Ammon's horn (tissue), 1 donor: ENCODE measurements at regions not wholly inside any gene's neighbourhood (a gene's known extent, or its start where the extent isn't known, plus 50 kb on each side); places are given as distances from the start of the nearest gene placed in this dataset.

Experiments
- DNase-seq: peaks from one replicate; pipeline ENCODE4 v3.0.0-alpha.2; 2016; ENCODE audit warnings: low spot score

- DNase-seq: no peak
Measured at GRCh38 chr17:53891726-53892125, 69.0 kb downstream of the KIF2B start.

GRCh38 chr17:53892222-53892621 lies 69.5 kb downstream of the KIF2B start:
- DNase-seq: no peak

- no peak for DNase-seq
Measured at GRCh38 chr17:53894591-53894990, 71.9 kb downstream of the KIF2B start.

- DNase-seq: no peak
Measured at GRCh38 chr17:53896047-53896446, 73.3 kb downstream of the KIF2B start.

GRCh38 chr17:53900951-53901350 lies 78.2 kb downstream of the KIF2B start:
- no peak for DNase-seq

- DNase-seq: no peak
Measured at GRCh38 chr17:53907435-53907834, 84.7 kb downstream of the KIF2B start.

GRCh38 chr17:53909802-53910201 lies 87.1 kb downstream of the KIF2B start:
- DNase-seq: no peak

GRCh38 chr17:53912117-53912516 lies 89.4 kb downstream of the KIF2B start:
- no peak for DNase-seq

GRCh38 chr17:53919356-53919755 lies 96.6 kb downstream of the KIF2B start:
- DNase-seq: no peak

GRCh38 chr17:53924530-53925455 lies 102.1 kb downstream of the KIF2B start:
- no peak for DNase-seq

- no peak for DNase-seq
Measured at GRCh38 chr17:53932386-53932785, 109.7 kb downstream of the KIF2B start.

- DNase-seq: no peak
Measured at GRCh38 chr17:53934931-53935330, 112.2 kb downstream of the KIF2B start.

GRCh38 chr17:53941231-53941630 lies 118.5 kb downstream of the KIF2B start:
- DNase-seq: no peak

GRCh38 chr17:53942436-53942835 lies 119.7 kb downstream of the KIF2B start:
- DNase-seq: peak; percentile 7

- DNase-seq: no peak
Measured at GRCh38 chr17:53942898-53943297, 120.2 kb downstream of the KIF2B start.

- DNase-seq: no peak
Measured at GRCh38 chr17:53948323-53948722, 125.6 kb downstream of the KIF2B start.

- DNase-seq: no peak
Measured at GRCh38 chr17:53949473-53950090, 126.9 kb downstream of the KIF2B start.

- DNase-seq: no peak
Measured at GRCh38 chr17:53950207-53950857, 127.6 kb downstream of the KIF2B start.

- no peak for DNase-seq
Measured at GRCh38 chr17:53950858-53951250, 128.1 kb downstream of the KIF2B start.

- DNase-seq: no peak
Measured at GRCh38 chr17:53971361-53971760, 148.6 kb downstream of the KIF2B start.

- no peak for DNase-seq
Measured at GRCh38 chr17:53979991-53980390, 157.3 kb downstream of the KIF2B start.

GRCh38 chr17:53996131-53996530 lies 173.4 kb downstream of the KIF2B start:
- no peak for DNase-seq

GRCh38 chr17:53996890-53997289 lies 174.2 kb downstream of the KIF2B start:
- no peak for DNase-seq
